ENCODE measurements at regions not wholly inside any gene's neighbourhood (a gene's known extent, or its start where the extent isn't known, plus 50 kb on each side); places are given as distances from the start of the nearest gene placed in this dataset.

DNA sequence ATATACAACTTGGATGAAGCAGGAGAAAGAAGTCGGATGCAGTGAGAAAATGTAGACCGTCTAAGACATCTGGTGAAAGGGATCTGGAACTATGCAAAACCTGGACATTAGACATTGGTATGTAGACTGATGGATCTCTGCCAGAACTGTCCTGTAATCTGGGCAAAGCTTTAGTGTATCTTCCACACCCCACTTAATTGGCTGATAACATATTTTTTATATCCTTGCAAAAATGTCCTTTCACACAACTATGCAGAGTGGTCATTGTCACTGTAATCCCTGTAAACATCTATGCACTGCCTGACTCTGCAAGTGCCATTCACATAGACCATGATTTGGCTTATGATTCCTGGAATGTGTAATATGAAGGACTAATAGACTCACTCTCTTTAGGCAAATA, 163.1 kb downstream of the TUSC7 start:
- H3K79me2 ChIP-seq (ENCODE audit: insufficient read depth, low read depth) = no peaks in the 10 kb centered on the region
- TF ChIP-seq, protein P1, sequence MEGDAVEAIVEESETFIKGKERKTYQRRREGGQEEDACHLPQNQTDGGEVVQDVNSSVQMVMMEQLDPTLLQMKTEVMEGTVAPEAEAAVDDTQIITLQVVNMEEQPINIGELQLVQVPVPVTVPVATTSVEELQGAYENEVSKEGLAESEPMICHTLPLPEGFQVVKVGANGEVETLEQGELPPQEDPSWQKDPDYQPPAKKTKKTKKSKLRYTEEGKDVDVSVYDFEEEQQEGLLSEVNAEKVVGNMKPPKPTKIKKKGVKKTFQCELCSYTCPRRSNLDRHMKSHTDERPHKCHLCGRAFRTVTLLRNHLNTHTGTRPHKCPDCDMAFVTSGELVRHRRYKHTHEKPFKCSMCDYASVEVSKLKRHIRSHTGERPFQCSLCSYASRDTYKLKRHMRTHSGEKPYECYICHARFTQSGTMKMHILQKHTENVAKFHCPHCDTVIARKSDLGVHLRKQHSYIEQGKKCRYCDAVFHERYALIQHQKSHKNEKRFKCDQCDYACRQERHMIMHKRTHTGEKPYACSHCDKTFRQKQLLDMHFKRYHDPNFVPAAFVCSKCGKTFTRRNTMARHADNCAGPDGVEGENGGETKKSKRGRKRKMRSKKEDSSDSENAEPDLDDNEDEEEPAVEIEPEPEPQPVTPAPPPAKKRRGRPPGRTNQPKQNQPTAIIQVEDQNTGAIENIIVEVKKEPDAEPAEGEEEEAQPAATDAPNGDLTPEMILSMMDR (conservative IDR thresholded peaks at IDR 0.05; ENCODE audit: low read depth, low read length) = no peak

DNA sequence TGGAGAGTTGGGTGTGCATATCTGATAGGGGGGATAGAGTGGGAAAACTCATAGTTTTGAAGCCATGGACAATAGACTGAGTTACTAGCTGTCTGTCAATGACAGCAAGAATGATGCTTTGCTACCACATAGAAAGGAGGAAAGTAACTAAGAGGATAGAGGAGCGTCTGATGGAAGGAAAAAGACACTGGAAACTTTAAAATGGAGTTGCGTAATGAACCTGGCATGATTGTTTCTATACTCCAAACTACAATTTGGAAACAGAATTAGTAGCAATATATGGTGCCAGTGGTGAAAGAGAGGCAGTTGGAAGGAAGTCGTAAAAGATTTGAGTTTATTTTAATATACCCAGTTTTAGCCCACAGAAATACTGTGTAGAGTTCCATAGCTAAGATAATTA, 163.6 kb downstream of the TUSC7 start:
- TF ChIP-seq, protein P1 (conservative IDR thresholded peaks at IDR 0.05; ENCODE audit: low read depth, low read length) = no peak
- H3K4me2 ChIP-seq = no peak overlapping the region
- H2AFZ ChIP-seq (ENCODE audit: low read depth) = no peak overlapping the region
- H3K36me3 ChIP-seq (ENCODE audit: insufficient read depth) = no peaks in the 10 kb centered on the region
- H3K79me2 ChIP-seq (ENCODE audit: insufficient read depth, low read depth) = no peaks in the 10 kb centered on the region
- H3K27me3 ChIP-seq (ENCODE audit: insufficient read depth, low read depth) = no peaks in the 10 kb centered on the region
- no peak overlapping the region for H3K4me3 ChIP-seq (IDR thresholded peaks at IDR 0.05; ENCODE audit: insufficient read depth, low read depth, low read length)
- H3K4me1 ChIP-seq (ENCODE audit: low read depth, poor library complexity, severe bottlenecking) = peaks cover 10% of the 10 kb centered on the region
- H3K9ac ChIP-seq = no peak overlapping the region
- H3K27ac ChIP-seq = no peak overlapping the region
- no peaks in the 10 kb centered on the region for H4K20me1 ChIP-seq (ENCODE audit: insufficient read depth)

More for the DNA sequence above, 163.1 kb downstream of the TUSC7 start:
- Histone ChIP-seq H3K4me1 (ENCODE audit: low read depth, poor library complexity, severe bottlenecking) (peaks cover 6% of the 10 kb centered on the region), H3K4me3 (IDR thresholded peaks at IDR 0.05; ENCODE audit: insufficient read depth, low read depth, low read length) (no peak overlapping the region), H3K36me3 (ENCODE audit: insufficient read depth) (no peaks in the 10 kb centered on the region), H3K4me2 (no peak overlapping the region), H3K9ac (no peak overlapping the region), H4K20me1 (ENCODE audit: insufficient read depth) (no peaks in the 10 kb centered on the region), H3K27ac (no peak overlapping the region), H2AFZ (ENCODE audit: low read depth) (no peak overlapping the region), H3K27me3 (ENCODE audit: insufficient read depth, low read depth) (no peaks in the 10 kb centered on the region)

DNA sequence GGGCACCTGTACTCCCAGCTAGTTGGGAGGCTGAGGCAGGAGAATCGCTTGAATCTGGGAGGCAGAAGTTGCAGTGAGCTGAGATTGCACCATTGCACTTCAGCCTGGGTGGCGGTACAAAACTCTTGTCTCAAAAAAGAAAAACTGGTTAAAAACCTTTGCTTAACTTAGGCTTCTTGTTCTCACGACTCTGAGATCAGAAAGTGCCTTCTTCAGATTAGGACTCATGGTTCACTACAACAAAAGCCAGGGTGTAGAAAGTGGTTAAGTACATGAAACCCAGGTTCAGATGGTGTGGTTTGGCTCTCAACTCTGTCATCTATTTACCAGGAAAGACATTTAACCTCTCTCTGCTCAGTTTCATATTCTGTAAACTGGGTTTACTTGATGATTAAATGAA, 168.4 kb downstream of the TUSC7 start:
- no peaks in the 10 kb centered on the region for H3K79me2 ChIP-seq (ENCODE audit: insufficient read depth, low read depth)
- no peak overlapping the region for H3K4me2 ChIP-seq
- no peak overlapping the region for H3K4me3 ChIP-seq (IDR thresholded peaks at IDR 0.05; ENCODE audit: insufficient read depth, low read depth, low read length)
- H3K9ac ChIP-seq = no peak overlapping the region
- H3K27ac ChIP-seq = no peak overlapping the region
- peaks cover 12% of the 10 kb centered on the region for H3K4me1 ChIP-seq (ENCODE audit: low read depth, poor library complexity, severe bottlenecking)
- no peaks in the 10 kb centered on the region for H3K36me3 ChIP-seq (ENCODE audit: insufficient read depth)
- H2AFZ ChIP-seq (ENCODE audit: low read depth) = no peak overlapping the region
- H4K20me1 ChIP-seq (ENCODE audit: insufficient read depth) = no peaks in the 10 kb centered on the region
- no peaks in the 10 kb centered on the region for H3K27me3 ChIP-seq (ENCODE audit: insufficient read depth, low read depth)
- TF ChIP-seq, protein P1 (conservative IDR thresholded peaks at IDR 0.05; ENCODE audit: low read depth, low read length) = no peak

DNA sequence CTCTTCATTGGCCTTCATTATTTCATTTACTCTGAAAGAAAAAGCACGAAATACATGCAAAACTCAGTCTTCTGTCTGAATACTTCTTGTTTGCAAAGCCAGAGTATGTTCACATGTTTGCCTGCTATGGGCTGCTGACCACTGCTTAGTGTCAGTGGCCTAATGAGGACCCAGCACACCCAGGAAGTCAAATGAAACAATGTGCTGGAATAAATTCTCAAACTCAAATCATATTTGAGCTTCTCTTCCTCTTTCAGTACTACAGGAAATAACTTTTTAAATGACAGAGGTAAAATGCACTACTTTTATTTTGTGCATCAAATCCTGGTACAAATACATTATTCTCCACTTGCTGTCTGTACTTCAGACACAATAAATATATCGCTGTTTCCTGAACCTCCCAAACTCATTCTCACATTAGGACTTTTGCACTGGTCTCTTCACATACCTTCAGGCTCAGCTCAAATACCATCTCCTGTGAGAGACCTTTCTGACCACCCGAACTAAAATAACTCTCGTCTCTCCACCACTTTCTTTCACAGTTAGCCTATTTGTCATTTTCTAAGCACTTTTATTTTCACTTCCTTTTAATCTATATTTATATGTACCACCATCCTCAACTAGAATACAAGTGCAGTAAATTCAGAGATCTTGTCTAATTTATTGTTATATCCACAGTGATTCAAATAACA, 176.8 kb downstream of the TUSC7 start:
- TF ChIP-seq, protein P1 (conservative IDR thresholded peaks at IDR 0.05; ENCODE audit: low read depth, low read length) = no peak
- Histone ChIP-seq H3K27me3 (ENCODE audit: insufficient read depth, low read depth) (no peaks in the 10 kb centered on the region), H2AFZ (ENCODE audit: low read depth) (no peak overlapping the region), H3K79me2 (ENCODE audit: insufficient read depth, low read depth) (no peaks in the 10 kb centered on the region), H3K36me3 (ENCODE audit: insufficient read depth) (no peaks in the 10 kb centered on the region), H3K27ac (no peak overlapping the region), H3K4me2 (no peak overlapping the region), H3K4me1 (ENCODE audit: low read depth, poor library complexity, severe bottlenecking) (no peaks in the 10 kb centered on the region), H4K20me1 (ENCODE audit: insufficient read depth) (no peaks in the 10 kb centered on the region), H3K4me3 (IDR thresholded peaks at IDR 0.05; ENCODE audit: insufficient read depth, low read depth, low read length) (no peak overlapping the region), H3K9ac (no peak overlapping the region)

Data from KMS-11 (cell line).